Gastroesophageal sphincter (tissue), 4 donors: ENCODE measurements at regions not wholly inside any gene's neighbourhood (a gene's known extent, or its start where the extent isn't known, plus 50 kb on each side); places are given as distances from the start of the nearest gene placed in this dataset.

ENCODE experiments used
- ATAC-seq: fragments of 150-250 bp; one replicate; pipeline ENCODE4 v1.9.1; 2016; ENCODE audit warnings: mild to moderate bottlenecking, moderate library complexity
- H3K27ac ChIP-seq, 4 donors: fragments of 200-600 bp; sonication (generic) in 3 of 4; 1 replicate in 3 of 4; 2 replicates in 1 of 4; pipeline ENCODE4 v1.5.1; 2016 to 2019
- H3K27me3 ChIP-seq: fragments of 200-600 bp; sonication (generic); one replicate; pipeline ENCODE4 v1.5.1; 2019
- H3K36me3 ChIP-seq, 2 donors: fragments of 200-600 bp; sonication (generic); one replicate each; pipeline ENCODE4 v1.5.1; 2019; ENCODE audit warnings: control low read depth in 1 of 2
- H3K4me1 ChIP-seq, 3 donors: fragments of 200-600 bp; sonication (generic); 1 replicate in 2 of 3; 2 replicates in 1 of 3; pipeline ENCODE4 v1.5.1; 2016 to 2019; ENCODE audit warnings: control low read depth in 2 of 3
- H3K4me3 ChIP-seq, 2 donors: fragments of 200-600 bp; sonication (generic); one replicate each; pipeline ENCODE4 v1.5.1; 2019; ENCODE audit warnings: mild to moderate bottlenecking in 1 of 2, moderate library complexity in 1 of 2
- H3K9me3 ChIP-seq, 3 donors: fragments of 200-600 bp; sonication (generic); one replicate each; pipeline ENCODE4 v1.5.1; 2017 to 2019; ENCODE audit warnings: control low read depth in 2 of 3
- CTCF ChIP-seq, 4 experiments: fragments of 200-600 bp in 2 of 4; fragments of 450-650 bp in 2 of 4; sonication (generic) in 1 of 4; IDR thresholded peaks; one replicate each; pipeline ENCODE4 v1.5.1; 2017 to 2019; ENCODE audit warnings: antibody characterized with exemption in 4 of 4, mild to moderate bottlenecking in 2 of 4, moderate library complexity in 2 of 4
- EP300 ChIP-seq: sonication (generic); formaldehyde crosslinking; IDR thresholded peaks from one replicate; pipeline ENCODE4 v1.6.1; 2017; ENCODE audit warnings: antibody characterized with exemption, mild to moderate bottlenecking
- POLR2A ChIP-seq, 2 donors: fragments of 450-650 bp; IDR thresholded peaks; one replicate each; pipeline ENCODE4 v1.6.1; 2017; ENCODE audit warnings: antibody characterized with exemption in 2 of 2, mild to moderate bottlenecking in 2 of 2, moderate library complexity in 1 of 2
- POLR2AphosphoS5 ChIP-seq: sonication (generic); formaldehyde crosslinking; IDR thresholded peaks from one replicate; pipeline ENCODE4 v1.6.1; 2017; ENCODE audit warnings: antibody characterized with exemption
- WGBS, 2 donors: methylation state at CpG; one replicate each; pipeline ENCODE4 v1.1.5; 2018; ENCODE audit warnings: low coverage in 1 of 2; 5-methylcytosine and 5-hydroxymethylcytosine counted together

- no peak for ATAC-seq
- no peak overlapping the region for H3K4me3 ChIP-seq
- H3K36me3 ChIP-seq, result no peaks in the 10 kb centered on the region
- WGBS, 2 donors, result 27 to 36% methylated on average over 2 of the region's 2 CpGs
- H3K27me3 ChIP-seq, result peaks cover 5% of the 10 kb centered on the region
- TF ChIP-seq EP300 (no peak), POLR2AphosphoS5 (no peak), CTCF (IDR thresholded peaks at IDR 0.05) (no peak), POLR2A (IDR thresholded peaks at IDR 0.05) (no peak)
- no peaks in the 10 kb centered on the region for H3K9me3 ChIP-seq
- H3K27ac ChIP-seq, result no peak overlapping the region
- no peaks in the 10 kb centered on the region for H3K4me1 ChIP-seq
Observed at GRCh38 chr2:222074674-222075073, 224.1 kb downstream of the PAX3 start.

GRCh38 chr2:222071911-222072310 lies 226.9 kb downstream of the PAX3 start:
- no peak for TF ChIP-seq POLR2AphosphoS5
- TF ChIP-seq EP300, result no peak
- TF ChIP-seq POLR2A (IDR thresholded peaks at IDR 0.05), result no peak
- TF ChIP-seq CTCF (IDR thresholded peaks at IDR 0.05), result no peak
- Histone ChIP-seq H3K27ac (no peak overlapping the region), H3K27me3 (peaks cover 5% of the 10 kb centered on the region), H3K4me3 (no peak overlapping the region), H3K9me3 (peaks cover 0 to 3% (median 0%) of the 10 kb centered on the region in 3 donors), H3K4me1 (no peaks in the 10 kb centered on the region), H3K36me3 (no peaks in the 10 kb centered on the region)
- ATAC-seq, result no peak
- 91 to 100% methylated on average over 2 of the region's 2 CpGs for WGBS, 2 donors

- 83 to 89% methylated on average over 2 of the region's 2 CpGs for WGBS, 2 donors
- TF ChIP-seq POLR2AphosphoS5 (no peak), POLR2A (IDR thresholded peaks at IDR 0.05) (no peak), EP300 (no peak), CTCF (IDR thresholded peaks at IDR 0.05) (no peak)
- peaks cover 0 to 3% (median 0%) of the 10 kb centered on the region in 3 donors for H3K9me3 ChIP-seq
- no peak overlapping the region for H3K4me3 ChIP-seq
- no peaks in the 10 kb centered on the region for H3K4me1 ChIP-seq
- ATAC-seq, result no peak
- peaks cover 33% of the 10 kb centered on the region for H3K27me3 ChIP-seq
- no peaks in the 10 kb centered on the region for H3K36me3 ChIP-seq
- H3K27ac ChIP-seq, result no peak overlapping the region
Observed at GRCh38 chr2:222064286-222064685, 234.5 kb downstream of the PAX3 start.

- no peak for TF ChIP-seq EP300
- no peak for TF ChIP-seq POLR2A (IDR thresholded peaks at IDR 0.05)
- TF ChIP-seq POLR2AphosphoS5, result no peak
- TF ChIP-seq CTCF (IDR thresholded peaks at IDR 0.05), result no peak
- H3K27ac ChIP-seq, result no peak overlapping the region
- H3K27me3 ChIP-seq, result peaks cover 87% of the 10 kb centered on the region
- 57 to 80% methylated on average over 1 of the region's 2 CpGs for whole genome bisulfite sequencing, 2 donors
- no peak for ATAC-seq
- H3K36me3 ChIP-seq, result no peaks in the 10 kb centered on the region
- no peaks in the 10 kb centered on the region for H3K9me3 ChIP-seq
- H3K4me3 ChIP-seq, result no peak overlapping the region
- no peaks in the 10 kb centered on the region for H3K4me1 ChIP-seq
Observed at GRCh38 chr2:222058819-222059445, 239.9 kb downstream of the PAX3 start.

- TF ChIP-seq CTCF (IDR thresholded peaks at IDR 0.05), result peak; percentile 21 to 60 (median 34)
- no peak for TF ChIP-seq POLR2AphosphoS5
- Histone ChIP-seq H3K4me1 (no peaks in the 10 kb centered on the region), H3K27me3 (peaks cover 93% of the 10 kb centered on the region), H3K36me3 (no peaks in the 10 kb centered on the region), H3K27ac (no peak overlapping the region), H3K9me3 (no peaks in the 10 kb centered on the region), H3K4me3 (no peak overlapping the region)
- WGBS, 2 donors, result 26 to 30% methylated on average over 6 of the region's 6 CpGs
- peak; percentile 42 for ATAC-seq
Observed at GRCh38 chr2:222057347-222058073, 241.3 kb downstream of the PAX3 start.
